Medulla oblongata (tissue), 1 donor: ENCODE measurements at regions not wholly inside any gene's neighbourhood (a gene's known extent, or its start where the extent isn't known, plus 50 kb on each side); places are given as distances from the start of the nearest gene placed in this dataset.

Source experiments
- DNase-seq: peaks from one replicate; pipeline ENCODE4 v3.0.0-alpha.2; 2015; ENCODE audit errors: extremely low spot score

DNA sequence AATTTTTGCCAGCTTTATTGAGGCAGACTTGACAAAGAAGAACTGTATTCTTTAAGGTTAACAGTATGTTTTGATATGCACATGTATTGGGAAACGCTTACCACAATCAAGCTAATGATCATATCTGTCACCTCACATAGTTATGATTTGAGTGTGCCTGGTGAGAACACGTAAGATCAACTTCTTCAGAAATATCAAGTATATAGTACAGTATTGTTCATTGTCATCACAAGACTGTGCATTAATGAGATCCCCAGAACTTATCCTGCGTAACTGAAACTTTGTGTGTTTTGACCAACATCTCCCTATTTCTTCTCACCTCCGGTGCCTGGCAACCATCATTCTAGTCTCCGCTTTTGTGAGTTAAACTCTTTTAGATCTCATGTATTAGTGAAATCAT lies 756.4 kb upstream of the EEF2KMT start:
- DNase-seq = no peak

DNA sequence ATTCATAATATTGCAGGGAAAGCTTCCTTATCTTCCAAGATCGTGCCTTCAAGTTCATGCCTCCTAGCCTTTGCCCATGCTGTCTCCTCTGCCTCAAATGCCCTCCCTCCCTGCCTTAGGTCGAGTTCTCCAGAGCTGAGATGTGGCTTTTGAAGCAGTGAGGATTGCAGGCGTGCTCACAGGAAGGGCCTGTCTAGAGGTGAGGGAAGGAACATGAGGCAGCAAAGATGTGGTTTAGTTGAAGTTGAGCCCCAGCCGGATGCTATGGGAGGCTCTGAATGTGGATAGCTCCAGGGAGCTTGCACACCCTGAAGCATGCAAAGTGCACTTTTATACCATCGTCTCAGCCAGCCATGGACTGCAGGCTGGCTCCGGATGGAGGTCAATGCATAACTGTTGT lies 754.6 kb upstream of the EEF2KMT start:
- no peak for DNase-seq

DNA sequence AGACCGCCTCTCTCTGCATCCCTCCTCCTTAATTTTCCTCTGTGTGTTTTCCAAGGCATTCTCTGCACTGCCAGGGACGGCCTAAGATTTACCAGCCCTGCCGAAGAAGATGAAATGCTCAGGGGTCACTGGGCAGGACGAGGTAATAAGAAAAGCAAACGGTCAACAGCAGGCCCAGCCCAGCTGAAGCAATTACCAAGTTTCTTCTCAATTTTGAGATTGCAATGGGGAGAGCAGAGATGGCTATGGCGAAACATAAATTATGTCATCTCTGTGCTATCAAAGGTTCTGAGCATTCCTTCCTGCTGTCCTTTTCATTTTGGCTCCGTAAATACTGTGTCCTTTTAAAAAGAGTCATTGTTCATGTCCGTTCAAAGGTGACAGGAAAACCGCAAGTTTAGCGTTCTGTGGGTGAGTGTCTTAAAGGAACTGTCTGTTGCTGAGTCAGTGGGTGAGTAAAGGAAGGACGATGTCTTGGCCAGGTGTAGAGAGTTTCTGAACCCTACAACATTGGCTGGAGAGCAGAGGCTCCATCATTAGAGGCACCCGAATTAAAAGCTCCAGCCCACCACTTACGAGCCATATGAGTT lies 753.9 kb upstream of the EEF2KMT start:
- no peak for DNase-seq

DNA sequence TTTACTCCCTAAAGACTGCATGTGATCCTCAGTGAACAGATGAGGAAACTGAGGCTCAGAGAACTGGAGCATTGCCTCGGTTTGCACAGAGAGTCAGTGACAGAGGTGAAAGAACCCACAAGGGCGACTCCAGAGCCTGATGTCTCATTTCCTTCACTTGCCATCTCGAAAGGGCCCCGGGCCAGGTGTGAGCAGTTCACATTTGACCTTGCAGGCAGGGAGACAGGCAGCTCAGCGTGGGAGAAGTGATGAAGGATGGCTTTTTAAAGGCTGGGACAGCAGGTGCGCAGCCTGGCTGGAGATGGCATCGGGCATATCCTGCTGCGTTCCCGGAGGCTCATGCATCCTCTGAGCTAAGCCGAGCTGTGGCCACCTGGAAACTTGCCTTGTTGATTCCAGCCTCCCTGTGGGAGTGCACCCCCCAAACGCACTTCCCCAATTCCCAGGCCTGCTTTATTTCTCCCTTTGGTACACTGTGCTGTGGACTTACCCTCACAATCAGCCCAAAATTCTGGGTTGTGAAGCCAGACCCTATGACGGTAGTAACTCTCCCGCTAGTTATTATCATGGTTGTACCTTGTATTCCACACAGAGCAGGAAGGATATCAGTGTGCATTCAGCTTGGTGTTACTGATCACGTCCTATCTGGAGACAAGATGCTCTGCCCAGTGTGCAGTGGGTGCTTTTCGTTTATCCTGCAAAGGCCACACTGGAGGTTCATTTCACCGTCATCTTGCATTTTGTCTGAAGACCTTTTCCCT lies 753.2 kb upstream of the EEF2KMT start:
- DNase-seq = no peak

DNA sequence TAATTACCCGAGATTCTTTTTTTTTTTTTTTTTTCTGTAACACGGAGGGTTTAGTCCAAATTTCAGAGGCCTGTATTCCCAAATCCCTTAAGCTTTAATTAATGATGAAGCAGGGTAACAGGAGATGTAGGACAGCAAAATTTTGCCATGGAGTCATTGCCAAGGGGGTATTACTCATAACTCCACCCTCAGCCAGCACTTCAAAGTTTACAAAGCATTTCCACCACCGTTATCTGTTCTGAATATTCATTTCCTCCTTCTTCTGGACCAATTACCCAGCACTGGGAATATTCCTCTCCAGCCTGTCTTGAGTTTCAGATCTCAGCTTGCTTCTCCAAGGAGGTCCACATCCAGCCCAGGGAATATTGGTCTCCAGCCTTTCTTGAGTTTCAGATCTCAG lies 747.5 kb upstream of the EEF2KMT start:
- no peak for DNase-seq

DNA sequence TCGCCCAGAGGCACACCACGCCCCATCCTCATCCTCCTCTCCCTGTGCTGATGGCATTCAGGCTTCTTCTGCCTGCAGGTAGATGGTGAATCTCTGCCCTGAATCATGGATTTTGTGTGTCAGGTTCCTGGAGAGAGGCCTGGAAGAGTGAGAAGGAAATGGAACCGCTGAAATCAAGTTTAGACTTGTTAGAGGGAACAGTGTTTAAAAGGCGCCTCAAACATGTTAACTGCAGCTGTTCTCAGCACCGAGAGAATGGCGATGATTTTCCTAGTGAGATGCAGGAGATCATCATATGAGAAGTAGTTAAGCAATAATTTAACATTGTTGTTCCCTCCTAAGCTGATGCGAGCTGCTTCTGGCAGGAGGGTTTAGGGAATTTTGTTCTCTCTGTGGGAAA lies 744.4 kb upstream of the EEF2KMT start:
- DNase-seq = no peak

DNA sequence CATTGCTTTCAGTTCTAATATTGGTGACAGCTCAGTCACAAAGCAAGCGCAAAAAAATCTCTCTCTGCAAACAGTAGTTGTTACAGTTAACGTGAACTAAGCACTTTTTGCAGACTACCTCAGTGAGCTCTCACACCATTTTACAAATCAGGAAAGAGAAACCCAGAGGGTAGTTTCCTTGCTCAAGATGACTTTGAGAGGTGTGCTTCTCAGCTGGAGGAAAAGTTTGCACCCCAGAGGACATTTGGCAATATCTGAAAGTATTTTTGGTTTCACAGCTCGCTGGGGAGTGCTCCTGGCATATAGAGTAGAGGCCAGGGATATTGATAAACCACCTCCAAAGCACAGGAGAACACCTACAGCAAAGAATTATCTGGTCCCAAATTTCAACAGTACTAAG lies 741.1 kb upstream of the EEF2KMT start:
- no peak for DNase-seq

DNA sequence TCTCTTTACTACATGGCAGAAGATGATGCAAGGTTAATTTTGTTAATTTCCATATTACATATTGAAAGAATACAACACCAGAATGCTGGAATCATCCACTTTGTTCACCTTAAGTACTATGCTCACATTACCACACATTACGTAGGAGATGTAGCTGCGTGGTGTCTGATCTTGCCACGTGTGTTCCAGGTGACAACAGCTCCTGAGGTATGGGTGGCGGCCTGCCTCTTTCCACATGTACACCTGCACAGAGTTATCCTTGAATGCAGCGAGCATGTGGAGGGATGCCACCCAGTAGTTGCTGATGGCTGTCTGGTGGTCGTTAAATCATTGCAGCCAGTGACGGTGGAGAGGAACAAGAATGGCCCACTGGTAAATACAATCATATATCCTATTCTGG lies 740.5 kb upstream of the EEF2KMT start:
- no peak for DNase-seq

DNA sequence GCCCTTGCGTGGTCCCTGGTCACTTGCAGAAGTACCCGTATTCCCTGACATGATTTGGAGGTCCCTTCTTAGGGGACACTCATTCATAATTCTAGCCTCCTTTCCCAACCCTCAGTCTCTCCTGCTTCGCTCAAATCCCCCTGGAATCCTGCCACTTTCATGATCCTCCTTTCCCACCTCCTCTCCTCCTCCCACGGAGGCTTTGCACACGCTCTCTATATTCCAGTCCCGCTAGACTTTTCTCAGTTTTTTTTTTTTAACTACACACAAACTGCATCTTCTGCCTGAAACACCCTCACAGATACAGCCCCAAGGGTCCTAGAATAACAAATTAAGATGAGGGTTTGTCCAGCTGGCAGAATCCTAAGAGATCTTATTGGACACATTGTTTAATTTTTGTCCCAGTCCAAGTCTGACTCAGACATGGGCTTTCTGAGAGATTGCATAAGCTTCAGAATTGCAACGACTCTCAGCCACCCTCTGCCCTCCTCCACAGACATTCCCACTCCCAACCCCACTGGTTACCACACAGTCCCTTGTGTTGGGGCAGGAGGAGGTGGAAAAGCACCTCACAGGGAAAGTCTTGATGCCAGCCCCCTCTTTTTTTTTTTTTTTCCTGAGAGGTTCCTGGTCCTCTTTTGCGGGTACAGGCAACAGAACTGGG lies 739.5 kb upstream of the EEF2KMT start:
- DNase-seq = no peak

DNA sequence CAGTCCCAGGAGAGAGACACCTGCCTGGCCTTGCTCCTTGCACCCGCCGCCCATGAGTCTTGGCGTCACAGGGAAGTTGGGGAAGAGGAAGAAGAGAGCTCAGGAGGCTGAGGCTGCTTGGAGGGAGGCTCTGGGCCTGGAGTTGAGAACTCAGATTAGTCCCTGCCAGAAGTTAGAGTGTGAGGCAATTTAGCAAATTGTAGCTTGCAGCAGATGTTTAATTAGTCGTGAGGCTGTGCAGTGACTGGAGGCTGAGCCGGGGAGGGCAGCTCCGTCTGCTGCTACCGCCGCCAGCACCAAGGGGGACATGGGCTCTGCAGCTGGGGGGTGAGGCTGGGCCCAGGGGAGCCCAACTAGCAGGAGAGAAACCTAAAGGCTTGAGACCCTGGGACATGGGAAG lies 738.3 kb upstream of the EEF2KMT start:
- DNase-seq = no peak

DNA sequence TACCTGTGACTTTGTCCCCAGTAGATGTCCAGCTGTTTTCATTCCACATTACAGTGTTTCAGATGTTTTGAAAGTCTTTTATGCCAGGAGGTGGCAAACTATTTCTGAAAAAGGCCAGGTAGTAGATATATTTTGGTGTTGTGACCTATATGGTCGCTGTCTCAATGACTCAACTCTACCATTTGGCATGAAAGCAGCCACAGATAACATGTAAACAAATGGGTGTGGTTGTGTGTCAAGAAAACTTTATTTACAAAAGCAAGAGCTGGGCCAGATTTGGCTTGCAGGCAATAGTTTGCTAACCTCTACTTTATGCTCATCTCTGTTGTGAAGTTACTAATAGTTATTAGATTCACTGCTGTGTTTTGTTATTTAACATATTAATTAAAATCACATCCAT lies 728.7 kb upstream of the EEF2KMT start:
- no peak for DNase-seq

DNA sequence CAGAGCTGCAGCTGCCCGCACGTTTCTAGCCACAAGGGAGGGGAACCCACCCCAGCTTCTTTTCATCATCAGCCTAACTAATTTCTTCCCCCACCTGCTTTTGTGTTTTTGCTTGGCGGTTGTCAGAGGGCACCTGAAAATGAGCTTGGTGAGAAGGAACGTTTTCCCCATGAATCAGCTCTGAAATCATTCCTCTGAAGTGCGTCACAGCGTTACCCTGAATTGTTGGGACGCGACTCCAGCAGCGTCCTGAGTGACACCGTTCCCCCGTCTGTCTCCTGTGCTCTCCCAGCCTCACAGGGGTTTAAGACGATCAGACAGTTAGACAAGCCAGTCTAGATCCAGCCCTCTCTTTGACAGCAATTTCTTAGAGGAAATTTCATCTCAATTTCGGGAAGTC lies 722.9 kb upstream of the EEF2KMT start:
- DNase-seq = no peak

DNA sequence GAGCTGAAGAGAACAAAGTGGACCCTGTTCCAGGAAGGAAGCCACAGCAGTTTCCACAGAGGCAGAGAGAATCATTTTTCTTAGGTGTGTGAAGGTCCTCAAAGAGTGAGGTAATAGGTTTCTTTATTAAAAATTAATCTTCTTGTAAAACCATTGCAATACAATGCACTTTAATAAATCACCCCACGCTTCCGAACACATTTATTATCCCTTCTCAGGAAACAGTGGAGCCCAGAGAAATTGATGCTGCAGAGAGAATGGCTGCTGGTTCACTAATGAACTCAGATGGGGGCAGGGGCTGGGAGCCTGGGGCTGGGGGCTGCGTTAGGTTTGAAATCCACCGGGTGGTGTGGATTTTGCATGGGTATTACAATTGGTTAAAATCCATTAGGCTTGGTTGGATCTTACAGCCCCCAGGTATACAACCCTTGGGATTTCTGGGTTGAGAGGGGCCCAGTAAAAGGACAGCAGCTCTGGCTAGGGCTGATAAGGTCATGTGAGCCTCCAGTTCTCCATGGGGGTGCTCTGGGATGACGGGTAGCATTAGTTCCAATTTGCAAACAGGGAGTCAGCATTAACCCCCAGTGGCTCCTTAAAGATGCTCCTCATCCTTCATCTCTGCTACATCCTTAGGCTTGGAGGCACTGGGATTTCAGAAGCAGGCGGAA lies 718.1 kb upstream of the EEF2KMT start:
- no peak for DNase-seq

DNA sequence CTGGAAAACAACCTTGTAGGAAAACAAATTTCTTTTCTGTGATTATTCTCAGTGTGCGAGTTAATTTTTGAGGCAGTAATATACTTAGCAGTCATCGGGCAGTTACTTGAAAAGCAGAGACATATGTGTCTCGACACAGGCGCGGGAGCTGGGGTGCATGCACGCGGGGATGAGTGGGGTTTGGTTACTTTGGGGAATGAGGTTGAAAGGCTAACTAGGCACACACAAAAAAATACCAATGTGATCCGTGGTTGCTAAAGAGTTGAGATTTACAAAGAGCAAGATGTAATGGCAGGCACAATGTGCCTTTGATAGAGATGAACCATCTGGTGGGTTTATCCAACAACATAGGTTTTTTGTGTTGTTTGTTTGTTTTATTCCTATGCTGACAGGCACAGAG lies 703.8 kb upstream of the EEF2KMT start:
- no peak for DNase-seq

DNA sequence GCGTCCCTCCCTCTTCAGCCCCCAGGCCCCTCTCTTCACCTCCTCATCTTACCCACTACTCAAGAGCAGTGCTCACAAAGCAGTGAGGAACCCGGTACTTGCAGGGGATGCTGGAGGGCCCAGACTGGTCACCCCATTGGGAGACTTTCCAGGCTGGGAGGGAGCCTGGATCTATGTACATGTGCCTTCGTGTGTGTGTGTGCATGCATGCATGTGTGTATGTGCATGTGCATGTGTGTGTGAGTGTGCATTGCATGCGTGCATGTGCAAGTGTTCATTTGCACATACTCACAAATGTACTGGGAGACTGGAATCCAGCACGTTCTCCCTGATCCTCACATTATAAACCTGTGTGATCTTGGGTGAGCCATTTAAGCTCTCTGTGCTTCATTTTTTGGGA lies 696.0 kb upstream of the EEF2KMT start:
- no peak for DNase-seq

DNA sequence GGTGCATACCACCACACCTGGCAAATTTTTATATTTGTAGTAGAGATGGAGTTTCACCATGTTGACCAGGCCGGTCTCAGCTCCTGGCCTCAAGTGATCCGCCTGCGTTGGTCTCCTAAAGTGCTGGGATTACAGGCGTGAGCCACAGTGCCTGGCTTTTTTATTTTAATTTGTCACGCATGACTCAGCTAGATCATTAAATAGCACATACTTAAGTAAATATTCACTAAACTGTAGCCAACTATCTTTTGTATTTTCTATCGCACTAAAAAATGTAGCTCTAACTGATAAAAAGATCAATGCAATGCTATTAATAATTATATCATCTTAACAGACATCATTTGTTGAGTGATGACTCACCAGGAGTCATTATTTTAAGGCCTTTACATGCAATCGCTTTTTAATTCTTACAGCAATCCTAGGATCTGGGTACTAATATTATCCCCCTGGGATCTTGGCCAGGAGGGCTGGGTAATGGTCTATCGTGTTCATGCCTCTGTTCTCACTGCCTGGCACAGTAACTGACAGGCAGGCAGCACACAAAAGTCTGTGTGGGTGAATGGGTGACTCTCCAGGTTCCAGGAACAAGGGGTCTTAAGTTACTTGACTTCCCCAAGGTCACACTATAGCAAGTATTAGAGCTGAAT lies 693.5 kb upstream of the EEF2KMT start:
- no peak for DNase-seq

DNA sequence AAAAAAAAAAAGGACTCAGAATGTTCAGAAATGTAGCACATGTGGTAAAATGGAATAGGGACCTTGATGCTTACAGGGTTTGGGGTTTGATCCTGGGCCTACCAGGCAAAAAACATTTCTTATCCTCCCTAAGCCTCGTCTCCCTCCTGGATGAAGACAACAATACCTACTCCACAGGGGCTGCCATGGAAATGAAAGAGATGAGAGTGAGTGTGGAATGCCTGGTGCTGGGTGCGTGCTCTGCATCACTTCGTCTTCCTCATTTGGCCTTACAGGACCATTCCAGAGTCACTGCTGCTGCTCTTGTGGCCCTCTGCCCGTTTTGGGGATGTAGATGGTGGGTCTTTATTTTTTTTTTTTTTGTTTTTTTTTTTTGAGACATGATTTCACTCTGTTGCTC lies 692.9 kb upstream of the EEF2KMT start:
- DNase-seq = no peak

DNA sequence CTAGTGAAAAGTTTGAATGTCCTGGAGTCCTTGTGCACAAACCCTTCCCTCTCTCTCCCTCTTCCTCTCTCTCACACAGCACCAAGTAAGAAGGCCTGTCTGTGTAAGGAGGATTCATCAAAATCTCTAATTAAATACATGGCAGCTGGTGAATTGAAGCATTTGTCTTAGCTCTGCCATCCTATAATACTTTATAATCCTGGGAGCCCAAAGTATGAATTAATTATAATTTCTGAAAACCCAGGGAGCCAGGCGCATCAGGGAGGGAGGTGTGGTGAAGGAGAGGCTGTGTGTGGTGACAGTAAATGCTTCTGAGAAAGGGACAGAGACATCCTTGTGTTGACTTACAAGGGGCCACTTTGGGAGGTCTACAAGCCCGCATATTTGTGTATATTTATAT lies 691.4 kb upstream of the EEF2KMT start:
- DNase-seq = no peak

DNA sequence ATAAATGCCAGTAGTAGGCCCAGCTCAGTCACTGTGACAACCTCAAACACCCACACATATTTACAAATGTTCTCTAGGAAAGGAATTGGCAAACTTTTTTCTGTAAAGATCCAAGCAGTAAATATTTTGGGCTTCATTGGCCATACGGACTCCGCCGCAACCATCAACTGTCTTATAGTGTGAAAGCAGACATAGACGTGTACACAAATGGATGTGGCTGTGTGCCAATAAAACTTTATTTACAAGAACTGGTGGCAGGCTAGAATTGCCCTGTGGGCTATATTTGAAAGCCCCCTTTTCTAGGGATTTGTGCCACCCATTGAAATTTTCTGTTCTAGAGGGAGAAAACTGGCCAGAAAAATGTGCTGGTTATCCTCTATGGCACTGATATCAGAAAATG lies 683.8 kb upstream of the EEF2KMT start:
- DNase-seq = no peak

DNA sequence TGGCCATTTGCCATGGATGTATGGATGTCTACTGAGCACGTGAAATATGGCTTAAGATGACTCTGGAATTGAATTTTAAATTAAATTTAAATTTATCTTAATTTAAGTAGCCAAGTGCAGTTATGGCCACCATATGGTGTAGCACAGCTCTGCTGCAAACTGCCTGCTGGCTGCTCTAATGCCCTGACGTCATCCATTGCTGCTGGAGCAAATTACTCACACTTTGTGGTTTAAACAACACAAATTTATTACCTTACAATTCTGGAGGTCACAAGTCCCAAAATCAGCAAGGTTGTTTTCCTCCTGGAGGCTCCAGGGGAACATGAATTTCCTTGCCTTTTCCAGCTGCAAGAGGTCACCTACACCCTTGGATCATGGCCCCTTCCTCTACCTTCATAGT lies 679.3 kb upstream of the EEF2KMT start:
- no peak for DNase-seq

DNA sequence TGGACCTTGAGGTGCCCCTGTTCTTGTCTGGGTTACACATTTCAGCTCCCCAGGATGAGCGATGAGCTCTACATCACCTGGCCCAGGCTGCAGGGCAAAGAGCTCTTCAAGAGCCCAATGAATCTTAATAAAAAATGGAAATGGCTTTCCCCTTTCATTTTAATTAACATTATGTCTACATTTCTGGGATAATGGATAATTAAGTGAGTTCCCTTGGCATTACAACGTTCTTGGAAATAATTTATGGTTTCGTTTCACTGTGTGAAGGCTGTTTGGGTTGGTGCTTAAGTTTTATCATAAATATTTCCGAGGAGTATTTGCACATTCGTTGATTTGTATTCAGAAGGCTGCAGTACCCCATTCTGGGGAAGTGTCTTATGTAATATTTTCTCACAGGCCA lies 678.3 kb upstream of the EEF2KMT start:
- DNase-seq = no peak

DNA sequence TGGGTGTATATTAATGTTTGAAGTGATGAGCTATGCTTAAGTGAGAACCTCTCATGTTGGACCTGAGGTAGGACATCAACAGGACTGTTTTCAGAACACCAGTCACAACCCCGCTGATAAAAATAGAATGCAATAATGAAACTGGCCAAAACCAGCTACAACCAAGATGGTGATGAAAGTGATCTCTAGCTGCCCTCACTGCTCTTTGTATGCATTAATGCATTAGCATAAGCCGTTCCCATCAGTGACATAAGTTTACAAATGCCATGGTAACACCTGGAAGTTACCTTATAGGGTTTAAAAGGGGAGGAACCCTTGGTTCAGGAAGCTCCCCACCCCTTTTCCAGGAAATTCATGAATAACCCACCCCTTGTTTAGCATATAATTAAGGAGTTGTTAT lies 672.5 kb upstream of the EEF2KMT start:
- no peak for DNase-seq
